ENCODE measurements at regions not wholly inside any gene's neighbourhood (a gene's known extent, or its start where the extent isn't known, plus 50 kb on each side); places are given as distances from the start of the nearest gene placed in this dataset.
A peak's percentile ranks its signal among the peaks of the same experiment; 100 is the strongest.

- no peak for ATAC-seq
- no peak overlapping the region for H3K4me3 ChIP-seq
- no peaks in the 10 kb centered on the region for H3K36me3 ChIP-seq
- no peaks in the 10 kb centered on the region for H3K4me1 ChIP-seq
- no peak for TF ChIP-seq CTCF (IDR thresholded peaks at IDR 0.05)
- intact Hi-C loops (cut with DNase I): no loop called here
- no peak overlapping the region for H3K27ac ChIP-seq
- no peaks in the 10 kb centered on the region for H3K9me3 ChIP-seq
- no peaks in the 10 kb centered on the region for H3K27me3 ChIP-seq
- DNase-seq: no peak
These were observed 284.6 kb upstream of the KLHL29 start for GRCh38 chr2:23100406-23100805.

GRCh38 chr2:23106242-23106785 is 278.7 kb upstream of the KLHL29 start:
- DNase-seq (no peak), ATAC-seq (no peak)
- Histone ChIP-seq H3K9me3 (peaks cover 0 to 8% of the 10 kb centered on the region in 2 donors), H3K4me1 (no peaks in the 10 kb centered on the region), H3K4me3 (no peak overlapping the region), H3K36me3 (no peaks in the 10 kb centered on the region), H3K27me3 (no peaks in the 10 kb centered on the region), H3K27ac (no peak overlapping the region)
- TF ChIP-seq CTCF (IDR thresholded peaks at IDR 0.05): no peak
- intact Hi-C loops (cut with DNase I): no loop called here

- peaks cover 0 to 8% of the 10 kb centered on the region in 2 donors for H3K9me3 ChIP-seq
- no peaks in the 10 kb centered on the region for H3K36me3 ChIP-seq
- H3K27ac ChIP-seq: no peak overlapping the region
- H3K27me3 ChIP-seq: no peaks in the 10 kb centered on the region
- peak in 2 of 4 donors; percentile 42 to 56 for DNase-seq
- intact Hi-C loops (cut with DNase I): no loop called here
- no peak overlapping the region for H3K4me3 ChIP-seq
- no peak for TF ChIP-seq CTCF (IDR thresholded peaks at IDR 0.05)
- no peak for ATAC-seq
- no peaks in the 10 kb centered on the region for H3K4me1 ChIP-seq
These were observed 277.5 kb upstream of the KLHL29 start for GRCh38 chr2:23107327-23107941.

- DNase-seq: no peak
- intact Hi-C loops (cut with DNase I): no loop called here
- Histone ChIP-seq H3K36me3 (no peaks in the 10 kb centered on the region), H3K27me3 (no peaks in the 10 kb centered on the region), H3K4me1 (no peaks in the 10 kb centered on the region), H3K9me3 (peaks cover 0 to 8% of the 10 kb centered on the region in 2 donors), H3K4me3 (no peak overlapping the region), H3K27ac (no peak overlapping the region)
- ATAC-seq: no peak
- no peak for TF ChIP-seq CTCF (IDR thresholded peaks at IDR 0.05)
These were observed 273.7 kb upstream of the KLHL29 start for GRCh38 chr2:23111263-23111662.

- no peak for TF ChIP-seq CTCF (IDR thresholded peaks at IDR 0.05)
- ATAC-seq (no peak), DNase-seq (no peak)
- Histone ChIP-seq H3K4me3 (no peak overlapping the region), H3K36me3 (no peaks in the 10 kb centered on the region), H3K9me3 (peaks cover 0 to 8% of the 10 kb centered on the region in 2 donors), H3K27ac (no peak overlapping the region), H3K27me3 (no peaks in the 10 kb centered on the region), H3K4me1 (no peaks in the 10 kb centered on the region)
- intact Hi-C loops (cut with DNase I): no loop called here
These were observed 272.5 kb upstream of the KLHL29 start for GRCh38 chr2:23112517-23112916.
